Mesothelial cell of epicardium (in vitro differentiated cells): ENCODE measurements at regions not wholly inside any gene's neighbourhood (a gene's known extent, or its start where the extent isn't known, plus 50 kb on each side); places are given as distances from the start of the nearest gene placed in this dataset.

ENCODE experiments used
- DNase-seq, 2 experiments: peaks; one replicate each; pipeline ENCODE4 v3.0.0; 2021; ENCODE audit warnings: low spot score in 2 of 2; ENCODE audit not compliant: unreplicated experiment in 2 of 2
- H3K27ac Mint-ChIP-seq: 2 replicates; pipeline ENCODE4 v1.8.0; 2021; ENCODE audit warnings: mixed read lengths
- H3K27me3 Mint-ChIP-seq: 2 replicates; pipeline ENCODE4 v1.8.0; 2021; ENCODE audit warnings: low read depth, mixed read lengths
- H3K36me3 Mint-ChIP-seq: 2 replicates; pipeline ENCODE4 v1.8.0; 2021; ENCODE audit warnings: mixed read lengths
- H3K4me1 Mint-ChIP-seq: 2 replicates; pipeline ENCODE4 v1.8.0; 2021; ENCODE audit warnings: mixed read lengths
- H3K4me3 Mint-ChIP-seq: 2 replicates; pipeline ENCODE4 v1.8.0; 2021; ENCODE audit warnings: mild to moderate bottlenecking, moderate library complexity, mixed read lengths
- H3K9me3 Mint-ChIP-seq: 2 replicates; pipeline ENCODE4 v1.8.0; 2021; ENCODE audit warnings: mixed read lengths
- CTCF ChIP-seq: fragments of 200-600 bp; sonication (generic); IDR thresholded peaks from one replicate; pipeline ENCODE4 v1.5.0; 2021; ENCODE audit warnings: antibody characterized with exemption; ENCODE audit not compliant: unreplicated experiment

- H3K27me3 Mint-ChIP-seq = peaks cover 8% of the 10 kb centered on the region
- H3K27ac Mint-ChIP-seq = no peak overlapping the region
- TF ChIP-seq CTCF = no peak
- H3K4me1 Mint-ChIP-seq = peaks cover 7% of the 10 kb centered on the region
- peaks cover 4% of the 10 kb centered on the region for H3K36me3 Mint-ChIP-seq
- H3K9me3 Mint-ChIP-seq = peaks cover 16% of the 10 kb centered on the region
- H3K4me3 Mint-ChIP-seq = no peak overlapping the region
- DNase-seq = no peak
These were observed 282.8 kb downstream of the SNX10 start for GRCh38 chr7:26574476-26574875.

DNA sequence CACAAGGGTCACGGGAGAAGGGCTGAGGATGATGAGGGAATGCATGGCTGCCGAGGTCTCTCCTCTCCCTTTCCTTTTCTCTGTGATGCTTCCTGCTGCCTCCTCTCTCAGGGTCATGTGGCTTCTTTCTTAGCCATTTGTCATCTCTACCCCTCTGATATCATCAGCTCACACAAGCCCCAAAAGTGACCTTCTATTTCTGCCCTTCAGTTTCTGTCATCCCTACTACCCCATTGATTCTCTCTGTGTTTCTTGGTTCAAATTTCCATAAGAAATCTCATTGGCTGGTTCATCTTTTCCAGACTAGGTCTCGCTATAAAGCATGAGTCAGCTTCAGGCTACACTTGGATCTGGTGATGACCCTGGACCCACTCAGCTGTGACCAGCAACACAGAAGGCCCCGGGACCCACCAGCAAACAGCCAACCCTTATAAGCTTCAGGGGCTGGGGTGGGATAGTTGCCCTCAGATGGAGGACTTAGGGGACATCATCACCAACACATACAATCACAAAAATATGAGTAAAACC is 284.3 kb downstream of the SKAP2 start:
- Mint-ChIP-seq H3K27ac (no peak overlapping the region), H3K4me1 (peaks cover 8% of the 10 kb centered on the region), H3K4me3 (no peak overlapping the region), H3K36me3 (no peaks in the 10 kb centered on the region), H3K27me3 (peaks cover 6% of the 10 kb centered on the region), H3K9me3 (no peaks in the 10 kb centered on the region)
- no peak for TF ChIP-seq CTCF
- DNase-seq = no peak

DNA sequence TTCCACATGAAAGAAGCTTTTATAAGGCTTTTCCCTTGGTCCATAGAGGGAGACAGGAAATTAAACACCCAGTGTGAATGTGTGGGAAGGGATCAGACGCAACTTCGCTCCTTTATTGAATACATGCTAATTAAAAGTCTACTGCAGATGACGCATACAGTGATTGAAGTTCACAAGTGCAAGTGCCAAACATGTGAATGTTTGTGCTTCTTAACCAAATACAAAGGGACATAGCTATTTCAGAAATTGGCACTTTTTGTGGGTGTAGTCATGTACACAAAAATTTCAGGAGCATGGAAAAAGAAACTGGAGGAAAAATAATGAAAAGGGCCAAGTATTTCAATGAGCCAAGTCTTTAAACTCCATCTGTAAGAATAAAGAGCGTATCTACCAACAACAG is 283.7 kb downstream of the SKAP2 start:
- H3K9me3 Mint-ChIP-seq = no peaks in the 10 kb centered on the region
- H3K4me1 Mint-ChIP-seq = peaks cover 14% of the 10 kb centered on the region
- peaks cover 6% of the 10 kb centered on the region for H3K27me3 Mint-ChIP-seq
- H3K4me3 Mint-ChIP-seq = no peak overlapping the region
- DNase-seq = no peak
- H3K36me3 Mint-ChIP-seq = no peaks in the 10 kb centered on the region
- no peak for TF ChIP-seq CTCF
- H3K27ac Mint-ChIP-seq = no peak overlapping the region

DNA sequence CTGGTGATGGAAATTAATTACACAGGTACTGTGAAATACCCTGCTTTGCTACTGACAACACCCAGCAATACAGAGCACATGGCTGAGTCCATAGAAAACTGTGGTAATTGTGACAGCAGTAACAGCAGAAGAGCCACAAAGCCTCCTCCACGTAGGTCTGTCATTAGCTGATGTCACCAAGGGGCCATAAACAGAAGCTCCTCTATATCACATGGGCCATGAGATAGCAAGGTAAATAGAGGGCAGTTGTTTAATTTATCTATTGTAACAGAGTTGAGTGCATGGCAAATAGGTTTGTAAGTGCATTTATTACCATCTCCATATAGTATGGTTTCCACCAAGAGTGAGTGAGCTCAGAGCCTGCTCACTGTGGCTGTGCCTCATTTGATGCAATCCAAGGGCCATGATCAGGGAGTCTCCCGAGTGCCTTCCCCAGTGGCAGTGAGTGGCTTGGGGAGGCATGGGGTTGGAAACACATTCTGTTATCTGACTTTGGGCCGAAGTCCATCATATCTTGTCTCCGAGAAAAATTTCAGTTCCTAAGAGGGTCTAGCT is 281.2 kb downstream of the SKAP2 start:
- no peak overlapping the region for H3K4me3 Mint-ChIP-seq

DNA sequence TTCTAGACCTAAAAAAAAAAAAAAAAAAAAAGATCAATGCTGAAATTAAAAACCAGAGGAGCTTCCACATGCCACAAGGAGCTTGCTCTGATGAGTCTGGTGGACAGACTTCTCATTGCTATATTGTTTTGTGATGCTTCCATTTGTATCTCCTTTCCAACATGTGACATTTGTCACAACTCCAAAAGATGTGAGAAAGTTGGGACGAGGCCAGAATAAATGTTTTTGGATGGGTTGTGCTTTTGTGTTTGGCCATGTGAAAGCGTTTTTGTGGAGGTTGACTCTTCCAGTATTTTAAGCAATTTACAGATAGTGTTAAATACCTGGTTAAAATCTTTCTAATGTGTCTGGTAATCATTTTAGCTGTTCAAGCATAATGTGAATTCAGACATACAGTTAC is 280.1 kb downstream of the SKAP2 start:
- Mint-ChIP-seq H3K36me3 (no peaks in the 10 kb centered on the region), H3K4me1 (peaks cover 13% of the 10 kb centered on the region), H3K27ac (no peak overlapping the region), H3K4me3 (no peak overlapping the region), H3K27me3 (peaks cover 6% of the 10 kb centered on the region), H3K9me3 (no peaks in the 10 kb centered on the region)
- no peak for TF ChIP-seq CTCF
- DNase-seq = no peak

More for the DNA sequence above, 281.2 kb downstream of the SKAP2 start:
- DNase-seq = no peak
- no peaks in the 10 kb centered on the region for H3K9me3 Mint-ChIP-seq
- no peak overlapping the region for H3K27ac Mint-ChIP-seq
- TF ChIP-seq CTCF = no peak
- H3K4me1 Mint-ChIP-seq = peaks cover 13% of the 10 kb centered on the region
- H3K27me3 Mint-ChIP-seq = peaks cover 7% of the 10 kb centered on the region
- no peaks in the 10 kb centered on the region for H3K36me3 Mint-ChIP-seq
